OCI-LY7 (cell line): ENCODE measurements at regions not wholly inside any gene's neighbourhood (a gene's known extent, or its start where the extent isn't known, plus 50 kb on each side); places are given as distances from the start of the nearest gene placed in this dataset.

Source experiments
- BruUV-seq: library from RNA; stranded (reverse); fragments of 400-500 nt; replicated peaks from 2 replicates; lab custom pipeline; 2021; lab: Mats Ljungman, UMichigan
- CTCF ChIA-PET: fragments of 300-600 bp; sonication (Branson Sonifier 250); formaldehyde crosslinking; loops from one replicate; lab custom pipeline; 2022; ENCODE audit warnings: antibody characterized with exemption; ENCODE audit not compliant: unreplicated experiment; lab: Charles Lee
- POLR2A ChIA-PET: fragments of 300-600 bp; sonication (Branson Sonifier 250); formaldehyde crosslinking; loops from one replicate; lab custom pipeline; 2022; ENCODE audit warnings: antibody characterized with exemption; lab: Charles Lee
- DNase-seq: peaks from one replicate; pipeline ENCODE4 v3.0.0-alpha.2; 2015; ENCODE audit warnings: low spot score
- H2AFZ ChIP-seq: fragments of 200-600 bp; sonication (generic), shearing (Covaris generic); 2 replicates; pipeline ENCODE4 v1.6.1; 2014; ENCODE audit warnings: mild to moderate bottlenecking, antibody characterized with exemption, low read length, moderate library complexity
- H3K27ac ChIP-seq: fragments of 200-600 bp; sonication (generic); 2 replicates; pipeline ENCODE4 v1.5.1; 2014; ENCODE audit warnings: mixed run types, low read depth, mild to moderate bottlenecking, moderate library complexity, low read length, inconsistent platforms; ENCODE audit not compliant: poor library complexity, severe bottlenecking
- H3K36me3 ChIP-seq: fragments of 200-600 bp; sonication (generic); 2 replicates; pipeline ENCODE4 v1.6.1; 2014; ENCODE audit warnings: mild to moderate bottlenecking, antibody characterized with exemption, low read length, moderate library complexity, mixed read lengths; ENCODE audit not compliant: insufficient read depth
- H3K4me1 ChIP-seq: fragments of 200-600 bp; sonication (generic); 2 replicates; pipeline ENCODE4 v1.5.1; 2014; ENCODE audit warnings: mild to moderate bottlenecking, low read length; ENCODE audit not compliant: insufficient read depth, poor library complexity, severe bottlenecking
- H3K4me2 ChIP-seq: fragments of 200-600 bp; sonication (generic); 2 replicates; pipeline ENCODE4 v1.6.1; 2014; ENCODE audit warnings: mild to moderate bottlenecking, low read length
- H3K4me3 ChIP-seq: fragments of 200-600 bp; sonication (generic); 2 replicates; pipeline ENCODE4 v1.5.1; 2014; ENCODE audit warnings: mild to moderate bottlenecking, low read depth, low read length; ENCODE audit not compliant: poor library complexity, severe bottlenecking
- H3K79me2 ChIP-seq: fragments of 200-600 bp; sonication (generic); 2 replicates; pipeline ENCODE4 v1.6.1; 2016; ENCODE audit warnings: low read depth, mild to moderate bottlenecking, low read length, moderate library complexity, mixed read lengths; ENCODE audit not compliant: insufficient read depth
- H3K9me2 ChIP-seq: fragments of 200-600 bp; sonication (generic); 2 replicates; pipeline ENCODE4 v1.6.1; 2016; ENCODE audit warnings: mild to moderate bottlenecking, low read length, mixed read lengths; ENCODE audit not compliant: insufficient read depth
- H3K9me3 ChIP-seq: fragments of 200-600 bp; sonication (generic); 2 replicates; pipeline ENCODE4 v1.6.1; 2014; ENCODE audit warnings: mild to moderate bottlenecking, mixed run types, low read length, mixed read lengths
- H4K20me1 ChIP-seq: fragments of 200-600 bp; sonication (generic); 2 replicates; pipeline ENCODE4 v1.6.1; 2014; ENCODE audit warnings: mild to moderate bottlenecking, antibody characterized with exemption, low read length, moderate library complexity, mixed read lengths; ENCODE audit not compliant: insufficient read depth
- EZH2phosphoT487 ChIP-seq: fragments of 200-600 bp; sonication (generic); IDR thresholded peaks from 2 replicates; pipeline ENCODE4 v1.6.1; 2018; ENCODE audit warnings: low read depth, borderline replicate concordance, mild to moderate bottlenecking, mixed run types, antibody characterized with exemption, low read length, moderate library complexity, mixed read lengths
- intact Hi-C: fragments of 100-400 bp; cut with micrococcal nuclease; formaldehyde crosslinking; loops from one replicate; pipeline ENCODE4 v1.10.0; 2022; ENCODE audit not compliant: unreplicated experiment
- TF ChIP-seq, protein P1 (sequence below): fragments of 200-600 bp; sonication (generic); conservative IDR thresholded peaks from 2 replicates; pipeline ENCODE4 v1.5.1; 2014; ENCODE audit warnings: mild to moderate bottlenecking, antibody characterized with exemption, low read length, moderate library complexity, mixed read lengths

DNA sequence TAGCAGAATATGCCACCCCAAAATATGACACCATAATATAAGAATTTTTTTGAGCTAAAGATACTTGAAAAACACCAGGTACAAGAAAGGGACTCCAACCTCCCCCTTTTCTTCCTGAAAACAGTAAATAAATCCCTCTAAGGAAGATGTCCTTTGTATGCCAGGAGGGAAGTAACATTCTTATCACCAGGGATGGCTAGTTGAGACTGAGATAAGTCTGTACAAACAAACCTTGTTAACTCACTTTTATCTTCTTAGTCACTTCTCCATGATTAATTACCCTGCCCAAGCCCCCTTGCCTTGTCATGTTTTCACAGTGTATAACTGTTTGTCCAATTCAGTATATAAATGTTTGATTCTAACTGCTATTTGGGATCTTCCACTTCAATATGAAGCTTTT is 888.0 kb downstream of the PCDH18 start:
- no peaks in the 10 kb centered on the region for H3K9me2 ChIP-seq
- CTCF ChIA-PET, result no interaction called here
- no peaks in the 10 kb centered on the region for H3K36me3 ChIP-seq
- intact Hi-C loops, result no loop called here
- POLR2A ChIA-PET, result no interaction called here
- TF ChIP-seq, protein P1, sequence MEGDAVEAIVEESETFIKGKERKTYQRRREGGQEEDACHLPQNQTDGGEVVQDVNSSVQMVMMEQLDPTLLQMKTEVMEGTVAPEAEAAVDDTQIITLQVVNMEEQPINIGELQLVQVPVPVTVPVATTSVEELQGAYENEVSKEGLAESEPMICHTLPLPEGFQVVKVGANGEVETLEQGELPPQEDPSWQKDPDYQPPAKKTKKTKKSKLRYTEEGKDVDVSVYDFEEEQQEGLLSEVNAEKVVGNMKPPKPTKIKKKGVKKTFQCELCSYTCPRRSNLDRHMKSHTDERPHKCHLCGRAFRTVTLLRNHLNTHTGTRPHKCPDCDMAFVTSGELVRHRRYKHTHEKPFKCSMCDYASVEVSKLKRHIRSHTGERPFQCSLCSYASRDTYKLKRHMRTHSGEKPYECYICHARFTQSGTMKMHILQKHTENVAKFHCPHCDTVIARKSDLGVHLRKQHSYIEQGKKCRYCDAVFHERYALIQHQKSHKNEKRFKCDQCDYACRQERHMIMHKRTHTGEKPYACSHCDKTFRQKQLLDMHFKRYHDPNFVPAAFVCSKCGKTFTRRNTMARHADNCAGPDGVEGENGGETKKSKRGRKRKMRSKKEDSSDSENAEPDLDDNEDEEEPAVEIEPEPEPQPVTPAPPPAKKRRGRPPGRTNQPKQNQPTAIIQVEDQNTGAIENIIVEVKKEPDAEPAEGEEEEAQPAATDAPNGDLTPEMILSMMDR, result no peak
- TF ChIP-seq EZH2phosphoT487, result no peak
- H4K20me1 ChIP-seq, result no peaks in the 10 kb centered on the region
- no peak overlapping the region for H3K4me3 ChIP-seq
- H3K4me2 ChIP-seq, result no peak overlapping the region
- H3K27ac ChIP-seq, result no peak overlapping the region
- DNase-seq, result no peak
- no peak overlapping the region for H2AFZ ChIP-seq
- no peaks in the 10 kb centered on the region for H3K79me2 ChIP-seq
- no TSS peak for BruUV-seq
- no peaks in the 10 kb centered on the region for H3K9me3 ChIP-seq
- H3K4me1 ChIP-seq, result no peaks in the 10 kb centered on the region

DNA sequence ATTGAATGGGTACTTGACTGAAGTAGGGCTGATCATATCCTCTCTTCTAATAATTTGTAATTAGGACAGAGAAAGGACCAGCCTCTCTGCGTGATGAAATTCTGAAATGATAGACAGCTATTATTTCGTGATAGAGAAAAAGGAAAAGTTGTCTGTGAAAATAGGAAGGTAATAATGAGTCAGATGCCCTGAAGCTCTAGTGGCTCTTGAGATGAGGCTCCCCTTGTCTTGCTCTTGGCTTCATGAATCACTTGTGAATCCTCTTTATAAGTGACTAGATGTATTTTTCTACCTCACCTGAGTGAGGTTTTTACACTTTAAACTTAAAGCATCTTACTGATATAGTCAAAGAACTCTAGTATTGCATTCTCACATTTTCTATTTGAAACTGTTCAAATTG is 888.9 kb downstream of the PCDH18 start:
- Histone ChIP-seq H3K4me3 (no peak overlapping the region), H3K36me3 (no peaks in the 10 kb centered on the region), H3K9me3 (no peaks in the 10 kb centered on the region), H4K20me1 (no peaks in the 10 kb centered on the region), H3K4me1 (no peaks in the 10 kb centered on the region), H2AFZ (no peak overlapping the region), H3K79me2 (no peaks in the 10 kb centered on the region), H3K9me2 (no peaks in the 10 kb centered on the region), H3K27ac (no peak overlapping the region), H3K4me2 (no peak overlapping the region)
- ChIA-PET CTCF (no interaction called here), POLR2A (no interaction called here)
- no peak for DNase-seq
- intact Hi-C loops, result no loop called here
- no peak for TF ChIP-seq EZH2phosphoT487
- TF ChIP-seq, protein P1, result no peak
- no TSS peak for BruUV-seq

DNA sequence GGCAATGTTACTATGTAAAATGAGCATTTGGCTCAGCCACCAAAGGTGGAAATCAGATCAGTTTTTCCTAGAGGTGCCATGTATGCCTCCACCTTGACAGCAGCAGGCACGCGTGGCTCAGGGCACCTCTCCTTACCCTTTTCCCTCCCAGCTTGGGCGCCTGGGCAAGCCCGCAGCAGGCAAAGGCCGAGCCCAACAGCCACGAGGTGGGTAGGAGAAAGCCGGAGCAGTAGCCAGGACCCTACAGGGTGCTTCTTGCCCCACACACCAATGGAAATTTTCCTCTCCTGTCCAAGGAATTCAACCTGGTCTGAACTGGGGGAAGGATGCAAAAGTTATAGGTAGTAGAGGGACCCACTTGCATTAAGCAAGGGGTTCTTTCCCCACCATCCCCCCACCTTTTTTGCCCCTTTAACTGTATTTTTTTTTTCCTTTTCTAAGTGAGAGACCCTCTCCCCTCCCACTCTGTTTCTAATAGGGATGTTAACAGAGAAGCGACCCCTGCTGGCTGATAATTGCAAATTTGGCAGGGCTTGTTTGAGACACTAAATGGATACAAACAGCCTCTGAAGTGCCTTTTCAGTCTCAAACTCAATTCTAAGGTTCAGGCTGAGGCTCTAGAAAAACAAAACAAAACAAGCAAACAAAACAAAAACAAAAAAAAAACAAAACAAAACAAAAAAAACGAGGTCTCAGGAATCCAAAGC is 895.1 kb downstream of the PCDH18 start:
- no peak overlapping the region for H2AFZ ChIP-seq
- TF ChIP-seq, protein P1, result peak; percentile 80
- TF ChIP-seq EZH2phosphoT487, result no peak
- intact Hi-C loops, result no loop called here
- no TSS peak for BruUV-seq
- peak; percentile 19 for DNase-seq
- no peaks in the 10 kb centered on the region for H3K9me2 ChIP-seq
- no peak overlapping the region for H3K27ac ChIP-seq
- H3K36me3 ChIP-seq, result no peaks in the 10 kb centered on the region
- H3K9me3 ChIP-seq, result no peaks in the 10 kb centered on the region
- H3K4me2 ChIP-seq, result no peak overlapping the region
- ChIA-PET POLR2A (interaction anchor here (0.6 kb wide), 1 partner anchor 958 kb away, joined by 3 read pairs; no protein-coding TSS in a partner anchor), CTCF (no interaction called here)
- no peaks in the 10 kb centered on the region for H3K4me1 ChIP-seq
- H3K79me2 ChIP-seq, result no peaks in the 10 kb centered on the region
- no peaks in the 10 kb centered on the region for H4K20me1 ChIP-seq
- no peak overlapping the region for H3K4me3 ChIP-seq
